H1 (cell line): ENCODE measurements at regions not wholly inside any gene's neighbourhood (a gene's known extent, or its start where the extent isn't known, plus 50 kb on each side); places are given as distances from the start of the nearest gene placed in this dataset.

Experiments used
- KDM5A ChIP-seq: fragments of 200-600 bp; IDR thresholded peaks from 2 replicates; pipeline ENCODE4 v1.7.1; 2012; ENCODE audit warnings: mild to moderate bottlenecking, low read length, inconsistent platforms, mixed read lengths
- SP4 ChIP-seq: IDR thresholded peaks from 2 replicates; pipeline ENCODE4 v1.6.1; 2012; ENCODE audit warnings: low read length, inconsistent platforms
- TAF1 ChIP-seq: IDR thresholded peaks from 2 replicates; pipeline ENCODE4 v1.6.1; 2011; ENCODE audit warnings: mild to moderate bottlenecking, low read depth, low read length
- TF ChIP-seq, protein P1 (sequence below): IDR thresholded peaks from 2 replicates; pipeline ENCODE4 v1.6.1; 2012; ENCODE audit warnings: inconsistent platforms
- TF ChIP-seq, protein P2 (sequence below), 3 experiments: IDR thresholded peaks; 1 replicate in 2 of 3; 2 replicates in 1 of 3; pipeline versions ENCODE4 v1.5.1 to v1.6.1; 2011; ENCODE audit warnings: low read length in 3 of 3, mild to moderate bottlenecking in 3 of 3, inconsistent platforms in 2 of 3, low read depth in 1 of 3, moderate library complexity in 1 of 3; ENCODE audit not compliant: insufficient read depth in 1 of 3; ENCODE audit errors: control extremely low read depth in 1 of 3
- TF ChIP-seq, protein P3 (sequence below): IDR thresholded peaks from 2 replicates; pipeline ENCODE4 v1.6.1; 2012; ENCODE audit warnings: inconsistent platforms

DNA sequence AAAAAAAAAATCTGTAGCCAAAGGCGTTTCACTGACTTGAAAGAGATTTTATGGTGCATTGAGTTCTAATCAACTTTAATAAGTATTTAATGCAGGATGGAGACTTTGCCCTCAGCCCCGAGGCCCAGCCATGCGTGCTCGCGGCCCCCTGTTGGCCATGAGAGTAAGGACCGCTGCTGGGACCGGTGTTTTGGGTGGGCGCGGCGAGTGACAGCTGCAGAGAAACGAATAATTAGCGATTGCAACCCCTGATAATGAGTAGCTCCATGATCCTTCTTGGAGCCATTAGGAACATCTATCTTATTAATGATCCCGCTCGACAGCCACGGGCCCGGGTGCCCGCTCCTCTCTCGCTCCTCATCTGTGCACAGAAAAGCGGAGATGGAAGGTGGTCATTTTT is 347.4 kb downstream of the RPS24 start (continued):
- TF ChIP-seq, protein P1, sequence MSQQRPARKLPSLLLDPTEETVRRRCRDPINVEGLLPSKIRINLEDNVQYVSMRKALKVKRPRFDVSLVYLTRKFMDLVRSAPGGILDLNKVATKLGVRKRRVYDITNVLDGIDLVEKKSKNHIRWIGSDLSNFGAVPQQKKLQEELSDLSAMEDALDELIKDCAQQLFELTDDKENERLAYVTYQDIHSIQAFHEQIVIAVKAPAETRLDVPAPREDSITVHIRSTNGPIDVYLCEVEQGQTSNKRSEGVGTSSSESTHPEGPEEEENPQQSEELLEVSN, result no peak
- TF ChIP-seq KDM5A (no peak), TAF1 (no peak), SP4 (no peak)
- TF ChIP-seq, protein P2, sequence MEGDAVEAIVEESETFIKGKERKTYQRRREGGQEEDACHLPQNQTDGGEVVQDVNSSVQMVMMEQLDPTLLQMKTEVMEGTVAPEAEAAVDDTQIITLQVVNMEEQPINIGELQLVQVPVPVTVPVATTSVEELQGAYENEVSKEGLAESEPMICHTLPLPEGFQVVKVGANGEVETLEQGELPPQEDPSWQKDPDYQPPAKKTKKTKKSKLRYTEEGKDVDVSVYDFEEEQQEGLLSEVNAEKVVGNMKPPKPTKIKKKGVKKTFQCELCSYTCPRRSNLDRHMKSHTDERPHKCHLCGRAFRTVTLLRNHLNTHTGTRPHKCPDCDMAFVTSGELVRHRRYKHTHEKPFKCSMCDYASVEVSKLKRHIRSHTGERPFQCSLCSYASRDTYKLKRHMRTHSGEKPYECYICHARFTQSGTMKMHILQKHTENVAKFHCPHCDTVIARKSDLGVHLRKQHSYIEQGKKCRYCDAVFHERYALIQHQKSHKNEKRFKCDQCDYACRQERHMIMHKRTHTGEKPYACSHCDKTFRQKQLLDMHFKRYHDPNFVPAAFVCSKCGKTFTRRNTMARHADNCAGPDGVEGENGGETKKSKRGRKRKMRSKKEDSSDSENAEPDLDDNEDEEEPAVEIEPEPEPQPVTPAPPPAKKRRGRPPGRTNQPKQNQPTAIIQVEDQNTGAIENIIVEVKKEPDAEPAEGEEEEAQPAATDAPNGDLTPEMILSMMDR (IDR thresholded peaks at IDR 0.05; ENCODE audit: control extremely low read depth in 1 of 3, insufficient read depth in 1 of 3, low read depth in 1 of 3, low read length in 3 of 3), result peak; percentile 62 to 76 (median 63)
- TF ChIP-seq, protein P3, sequence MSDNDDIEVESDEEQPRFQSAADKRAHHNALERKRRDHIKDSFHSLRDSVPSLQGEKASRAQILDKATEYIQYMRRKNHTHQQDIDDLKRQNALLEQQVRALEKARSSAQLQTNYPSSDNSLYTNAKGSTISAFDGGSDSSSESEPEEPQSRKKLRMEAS, result 0 out of 2 replicates have a peak, but pooled peaks have one; percentile 30
